Gastroesophageal sphincter (tissue), 3 donors: ENCODE measurements at regions not wholly inside any gene's neighbourhood (a gene's known extent, or its start where the extent isn't known, plus 50 kb on each side); places are given as distances from the start of the nearest gene placed in this dataset.

Experiments used
- CTCF ChIP-seq, 4 experiments: fragments of 200-600 bp in 2 of 4; fragments of 450-650 bp in 2 of 4; sonication (generic) in 1 of 4; IDR thresholded peaks; one replicate each; pipeline ENCODE4 v1.5.1; 2017 to 2019; ENCODE audit warnings: antibody characterized with exemption in 4 of 4, mild to moderate bottlenecking in 2 of 4, moderate library complexity in 2 of 4
- EP300 ChIP-seq: sonication (generic); formaldehyde crosslinking; IDR thresholded peaks from one replicate; pipeline ENCODE4 v1.6.1; 2017; ENCODE audit warnings: antibody characterized with exemption, mild to moderate bottlenecking
- POLR2A ChIP-seq, 2 donors: fragments of 450-650 bp; IDR thresholded peaks; one replicate each; pipeline ENCODE4 v1.6.1; 2017; ENCODE audit warnings: antibody characterized with exemption in 2 of 2, mild to moderate bottlenecking in 2 of 2, moderate library complexity in 1 of 2
- POLR2AphosphoS5 ChIP-seq: sonication (generic); formaldehyde crosslinking; IDR thresholded peaks from one replicate; pipeline ENCODE4 v1.6.1; 2017; ENCODE audit warnings: antibody characterized with exemption

GRCh38 chr9:119792242-119792641 is 423.0 kb upstream of the BRINP1 start:
- TF ChIP-seq POLR2AphosphoS5, result no peak
- no peak for TF ChIP-seq CTCF (IDR thresholded peaks at IDR 0.05)
- TF ChIP-seq POLR2A (IDR thresholded peaks at IDR 0.05), result no peak
- no peak for TF ChIP-seq EP300
